GM19372 (cell line): ENCODE measurements at regions not wholly inside any gene's neighbourhood (a gene's known extent, or its start where the extent isn't known, plus 50 kb on each side); places are given as distances from the start of the nearest gene placed in this dataset.

Experiments
- ATAC-seq: cut with Tn5 transposase; IDR thresholded peaks from one replicate; pipeline ENCODE4 v1.9.1; 2021; ENCODE audit warnings: mild to moderate bottlenecking, low read depth, moderate library complexity; ENCODE audit not compliant: unreplicated experiment

GRCh38 chr7:124432009-124432578 is 333.5 kb downstream of the GPR37 start:
- no peak for ATAC-seq

GRCh38 chr7:124429923-124430322 is 335.7 kb downstream of the GPR37 start:
- no peak for ATAC-seq

- no peak for ATAC-seq
Measured at GRCh38 chr7:124428781-124429180, 336.8 kb downstream of the GPR37 start.

GRCh38 chr7:124426621-124427020 is 339.0 kb downstream of the GPR37 start:
- ATAC-seq, result no peak

GRCh38 chr7:124423863-124424262 is 341.7 kb downstream of the GPR37 start:
- ATAC-seq, result no peak

GRCh38 chr7:124422081-124422480 is 343.5 kb downstream of the GPR37 start:
- ATAC-seq, result no peak

GRCh38 chr7:124420367-124420766 is 345.2 kb downstream of the GPR37 start:
- no peak for ATAC-seq

GRCh38 chr7:124413029-124413428 is 352.6 kb downstream of the GPR37 start:
- no peak for ATAC-seq

- ATAC-seq, result no peak
Measured at GRCh38 chr7:124412531-124412930, 353.1 kb downstream of the GPR37 start.

GRCh38 chr7:124411796-124412195 is 353.8 kb downstream of the GPR37 start:
- ATAC-seq, result no peak

GRCh38 chr7:124403587-124403986 is 362.0 kb downstream of the GPR37 start:
- no peak for ATAC-seq

- no peak for ATAC-seq
Measured at GRCh38 chr7:124403112-124403511, 362.5 kb downstream of the GPR37 start.

GRCh38 chr7:124399941-124400340 is 365.7 kb downstream of the GPR37 start:
- ATAC-seq, result no peak

- ATAC-seq, result no peak
Measured at GRCh38 chr7:124398937-124399552, 366.2 kb upstream of the TMEM229A start.

- no peak for ATAC-seq
Measured at GRCh38 chr7:124397134-124397533, 364.3 kb upstream of the TMEM229A start.

GRCh38 chr7:124390301-124390700 is 357.4 kb upstream of the TMEM229A start:
- ATAC-seq, result no peak

- no peak for ATAC-seq
Measured at GRCh38 chr7:124388751-124389150, 355.9 kb upstream of the TMEM229A start.

- no peak for ATAC-seq
Measured at GRCh38 chr7:124387056-124387455, 354.2 kb upstream of the TMEM229A start.

GRCh38 chr7:124379296-124379695 is 346.4 kb upstream of the TMEM229A start:
- ATAC-seq, result no peak

GRCh38 chr7:124376111-124376510 is 343.2 kb upstream of the TMEM229A start:
- no peak for ATAC-seq

GRCh38 chr7:124375391-124375790 is 342.5 kb upstream of the TMEM229A start:
- no peak for ATAC-seq

- ATAC-seq, result no peak
Measured at GRCh38 chr7:124369310-124369709, 336.4 kb upstream of the TMEM229A start.

- no peak for ATAC-seq
Measured at GRCh38 chr7:124366118-124366517, 333.3 kb upstream of the TMEM229A start.
